Trophoblast cell (in vitro differentiated cells and primary cell): ENCODE measurements at regions not wholly inside any gene's neighbourhood (a gene's known extent, or its start where the extent isn't known, plus 50 kb on each side); places are given as distances from the start of the nearest gene placed in this dataset.
A peak's percentile ranks its signal among the peaks of the same experiment; 100 is the strongest.

Source experiments
- DNase-seq, 2 donors: peaks; one replicate each; pipeline ENCODE4 v3.0.0-alpha.2; 2016
- H2AFZ ChIP-seq: 2 replicates; pipeline ENCODE4 v1.6.1; 2013; ENCODE audit warnings: low read length, moderate library complexity, mild to moderate bottlenecking; ENCODE audit not compliant: insufficient read depth, poor library complexity
- H2AK5ac ChIP-seq: 2 replicates; pipeline ENCODE4 v1.6.1; 2013; ENCODE audit warnings: mild to moderate bottlenecking, low read length
- H2BK120ac ChIP-seq: 2 replicates; pipeline ENCODE4 v1.6.1; 2013; ENCODE audit warnings: low read length, mild to moderate bottlenecking, moderate library complexity; ENCODE audit not compliant: insufficient read depth, poor library complexity
- H2BK12ac ChIP-seq: 2 replicates; pipeline ENCODE4 v1.6.1; 2013; ENCODE audit warnings: mild to moderate bottlenecking, low read length, moderate library complexity
- H2BK5ac ChIP-seq: 2 replicates; pipeline ENCODE4 v1.6.1; 2013; ENCODE audit warnings: low read length, low read depth, moderate library complexity, mild to moderate bottlenecking; ENCODE audit not compliant: poor library complexity
- H3K14ac ChIP-seq: 2 replicates; pipeline ENCODE4 v1.6.1; 2013; ENCODE audit warnings: mild to moderate bottlenecking, low read length
- H3K18ac ChIP-seq: 2 replicates; pipeline ENCODE4 v1.6.1; 2013; ENCODE audit warnings: mild to moderate bottlenecking, low read length
- H3K23ac ChIP-seq: 2 replicates; pipeline ENCODE4 v1.6.1; 2013; ENCODE audit warnings: low read length
- H3K27ac ChIP-seq: 2 replicates; pipeline ENCODE4 v1.5.1; 2013; ENCODE audit warnings: low read depth, mild to moderate bottlenecking, inconsistent platforms, low read length, moderate library complexity
- H3K27me3 ChIP-seq: 2 replicates; pipeline ENCODE4 v1.6.1; 2013; ENCODE audit warnings: inconsistent platforms, mild to moderate bottlenecking, low read length, moderate library complexity; ENCODE audit not compliant: insufficient read depth
- H3K36me3 ChIP-seq, 2 experiments: 1 replicate in 1 of 2; 2 replicates in 1 of 2; pipeline ENCODE4 v1.6.1; 2013; ENCODE audit warnings: low read length in 2 of 2, mild to moderate bottlenecking in 2 of 2, moderate library complexity in 1 of 2; ENCODE audit not compliant: insufficient read depth in 2 of 2, control insufficient read depth in 1 of 2
- H3K4ac ChIP-seq: 2 replicates; pipeline ENCODE4 v1.6.1; 2013; ENCODE audit warnings: low read depth, mild to moderate bottlenecking, low read length, moderate library complexity
- H3K4me1 ChIP-seq, 2 experiments: 1 replicate in 1 of 2; 2 replicates in 1 of 2; pipeline ENCODE4 v1.6.1; 2013; ENCODE audit warnings: low read length in 2 of 2, mild to moderate bottlenecking in 2 of 2, moderate library complexity in 1 of 2; ENCODE audit not compliant: insufficient read depth in 2 of 2, control insufficient read depth in 1 of 2
- H3K4me2 ChIP-seq: 2 replicates; pipeline ENCODE4 v1.6.1; 2013; ENCODE audit warnings: inconsistent platforms, mild to moderate bottlenecking, low read length, moderate library complexity
- H3K4me3 ChIP-seq: 2 replicates; pipeline ENCODE4 v1.5.1; 2013; ENCODE audit warnings: mild to moderate bottlenecking, low read depth, low read length, inconsistent platforms
- H3K79me1 ChIP-seq: one replicate; pipeline ENCODE4 v1.6.1; 2013; ENCODE audit warnings: low read length
- H3K79me2 ChIP-seq: 2 replicates; pipeline ENCODE4 v1.6.1; 2013; ENCODE audit warnings: low read length, mild to moderate bottlenecking; ENCODE audit not compliant: control insufficient read depth, insufficient read depth, poor library complexity
- H3K9ac ChIP-seq: 2 replicates; pipeline ENCODE4 v1.6.1; 2013; ENCODE audit warnings: mild to moderate bottlenecking, low read length
- H3K9me3 ChIP-seq: 2 replicates; pipeline ENCODE4 v1.6.1; 2013; ENCODE audit warnings: low read depth, mild to moderate bottlenecking, control low read depth, inconsistent platforms, low read length; ENCODE audit not compliant: insufficient read depth
- H4K12ac ChIP-seq: 2 replicates; pipeline ENCODE4 v1.6.1; 2013; ENCODE audit warnings: low read depth, mild to moderate bottlenecking, low read length, moderate library complexity
- H4K8ac ChIP-seq: 2 replicates; pipeline ENCODE4 v1.6.1; 2013; ENCODE audit warnings: low read depth, mild to moderate bottlenecking, low read length, moderate library complexity
- H4K91ac ChIP-seq: one replicate; pipeline ENCODE4 v1.6.1; 2013; ENCODE audit warnings: low read depth, mild to moderate bottlenecking, low read length, moderate library complexity
- WGBS: extraction: QIAGEN DNeasy Blood & Tissue Kit; methylation state at CpG from one replicate; pipeline ENCODE4 v1.1.7; 2013; ENCODE audit warnings: missing lambda C conversion rate; ENCODE audit not compliant: insufficient read length, insufficient coverage; ENCODE audit errors: extremely low coverage; 5-methylcytosine and 5-hydroxymethylcytosine counted together

DNA sequence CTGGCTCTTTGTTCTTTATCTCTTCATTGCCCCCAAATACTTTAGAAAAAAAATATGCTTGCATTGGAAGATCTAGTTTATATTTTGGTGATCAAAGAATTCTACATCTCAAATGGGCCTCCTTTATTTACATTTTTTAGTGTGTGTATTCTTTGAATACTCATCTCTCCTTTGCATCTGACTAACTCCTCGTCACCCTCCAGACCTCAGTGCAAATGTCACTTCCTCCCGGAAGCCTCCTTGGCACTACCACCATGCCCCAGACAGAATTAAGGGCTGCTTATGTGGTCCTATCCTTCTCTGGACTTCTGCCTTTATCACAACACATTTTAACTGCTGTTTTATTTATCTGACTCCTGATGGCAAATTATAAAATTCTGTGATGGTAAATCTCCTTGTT, 52.0 kb upstream of the PPP1R3C start:
- Histone ChIP-seq H2AFZ (no peak overlapping the region), H3K4me1 (no peaks in the 10 kb centered on the region), H3K9ac (no peak overlapping the region), H4K12ac (no peak overlapping the region), H4K91ac (no peak overlapping the region), H2BK120ac (no peak overlapping the region), H3K4me2 (no peak overlapping the region), H3K18ac (no peak overlapping the region), H3K9me3 (no peaks in the 10 kb centered on the region), H3K79me2 (no peaks in the 10 kb centered on the region), H2AK5ac (no peak overlapping the region), H4K8ac (no peak overlapping the region), H2BK5ac (no peak overlapping the region), H3K4me3 (no peak overlapping the region), H3K27ac (no peak overlapping the region), H3K14ac (no peak overlapping the region), H3K27me3 (no peaks in the 10 kb centered on the region), H3K36me3 (no peaks in the 10 kb centered on the region), H3K23ac (no peak overlapping the region), H3K4ac (no peak overlapping the region), H3K79me1 (no peaks in the 10 kb centered on the region), H2BK12ac (no peak overlapping the region)
- DNase-seq: no peak
- no CpG with 5 or more reads among the region's 2 CpGs for whole genome bisulfite sequencing

- Histone ChIP-seq H3K9me3 (no peaks in the 10 kb centered on the region), H3K9ac (no peak overlapping the region), H4K91ac (no peak overlapping the region), H2BK12ac (no peak overlapping the region), H3K4ac (no peak overlapping the region), H3K36me3 (no peaks in the 10 kb centered on the region), H2AFZ (no peak overlapping the region), H3K4me1 (no peaks in the 10 kb centered on the region), H3K18ac (no peak overlapping the region), H2BK5ac (no peak overlapping the region), H2BK120ac (no peak overlapping the region), H3K79me2 (no peaks in the 10 kb centered on the region), H2AK5ac (no peak overlapping the region), H3K27ac (no peak overlapping the region), H3K4me2 (no peak overlapping the region), H3K4me3 (no peak overlapping the region), H4K8ac (no peak overlapping the region), H3K79me1 (no peaks in the 10 kb centered on the region), H3K23ac (no peak overlapping the region), H3K27me3 (no peaks in the 10 kb centered on the region), H3K14ac (no peak overlapping the region), H4K12ac (no peak overlapping the region)
- no CpG with 5 or more reads among the region's 5 CpGs for WGBS
- DNase-seq: peak; percentile 8 to 22
Measured at GRCh38 chr10:91683975-91684374, 51.1 kb upstream of the PPP1R3C start.

GRCh38 chr10:91682912-91683311, 50.0 kb upstream of the PPP1R3C start:
- no peak overlapping the region for H3K14ac ChIP-seq
- no CpG with 5 or more reads among the region's 1 CpG for WGBS
- no peaks in the 10 kb centered on the region for H3K4me1 ChIP-seq
- no peak overlapping the region for H2BK5ac ChIP-seq
- H3K18ac ChIP-seq: no peak overlapping the region
- no peak for DNase-seq
- H3K36me3 ChIP-seq: no peaks in the 10 kb centered on the region
- no peaks in the 10 kb centered on the region for H3K79me1 ChIP-seq
- no peaks in the 10 kb centered on the region for H3K27me3 ChIP-seq
- no peak overlapping the region for H2BK12ac ChIP-seq
- H4K12ac ChIP-seq: no peak overlapping the region
- H3K4ac ChIP-seq: no peak overlapping the region
- H3K23ac ChIP-seq: no peak overlapping the region
- H2AFZ ChIP-seq: no peak overlapping the region
- H3K4me2 ChIP-seq: no peak overlapping the region
- H3K27ac ChIP-seq: no peak overlapping the region
- H3K79me2 ChIP-seq: no peaks in the 10 kb centered on the region
- H3K4me3 ChIP-seq: no peak overlapping the region
- no peak overlapping the region for H3K9ac ChIP-seq
- H2BK120ac ChIP-seq: no peak overlapping the region
- H4K8ac ChIP-seq: no peak overlapping the region
- no peak overlapping the region for H2AK5ac ChIP-seq
- no peak overlapping the region for H4K91ac ChIP-seq
- no peaks in the 10 kb centered on the region for H3K9me3 ChIP-seq
